MM.1S (cell line): ENCODE measurements at regions not wholly inside any gene's neighbourhood (a gene's known extent, or its start where the extent isn't known, plus 50 kb on each side); places are given as distances from the start of the nearest gene placed in this dataset.

Experiments used
- DNase-seq: peaks from one replicate; pipeline ENCODE4 v3.0.0-alpha.2; 2015
- H2AFZ ChIP-seq: fragments of 300-600 bp; sonication (generic); 2 replicates; pipeline ENCODE4 v1.6.0; 2016; ENCODE audit warnings: antibody characterized with exemption, low read length
- H3F3A ChIP-seq: fragments of 300-600 bp; sonication (generic); 2 replicates; pipeline ENCODE4 v1.6.1; 2016; ENCODE audit warnings: mild to moderate bottlenecking, antibody characterized with exemption, low read length, moderate library complexity, mixed read lengths; ENCODE audit not compliant: insufficient read depth
- H3K27ac ChIP-seq: fragments of 300-600 bp; sonication (generic); 2 replicates; pipeline ENCODE4 v1.5.1; 2016; ENCODE audit warnings: mild to moderate bottlenecking, low read length
- H3K27me3 ChIP-seq: fragments of 300-600 bp; sonication (generic); replicated peaks from 2 replicates; pipeline ENCODE4 v1.6.0; 2016; ENCODE audit warnings: low read length; ENCODE audit not compliant: insufficient read depth
- H3K36me3 ChIP-seq: fragments of 300-600 bp; sonication (generic); replicated peaks from 2 replicates; pipeline ENCODE4 v1.6.1; 2016; ENCODE audit warnings: mild to moderate bottlenecking, low read length, mixed read lengths; ENCODE audit not compliant: insufficient read depth
- H3K4me1 ChIP-seq: fragments of 300-600 bp; sonication (generic); 2 replicates; pipeline ENCODE4 v1.6.1; 2016; ENCODE audit warnings: low read length, mixed read lengths
- H3K4me2 ChIP-seq: fragments of 300-600 bp; sonication (generic); 2 replicates; pipeline ENCODE4 v1.6.0; 2016; ENCODE audit warnings: low read depth, low read length
- H3K4me3 ChIP-seq: fragments of 300-600 bp; sonication (generic); 2 replicates; pipeline ENCODE4 v1.5.1; 2016; ENCODE audit warnings: low read length, mixed read lengths
- H3K79me2 ChIP-seq: fragments of 300-600 bp; sonication (generic); 2 replicates; pipeline ENCODE4 v1.6.1; 2016; ENCODE audit warnings: mixed run types, low read length, mixed read lengths
- H3K9ac ChIP-seq: fragments of 300-600 bp; sonication (generic); 2 replicates; pipeline ENCODE4 v1.6.1; 2016; ENCODE audit warnings: low read length, mixed read lengths
- H3K9me2 ChIP-seq: fragments of 300-600 bp; sonication (generic); replicated peaks from 2 replicates; pipeline ENCODE4 v1.6.1; 2016; ENCODE audit warnings: mild to moderate bottlenecking, low read length, mixed read lengths; ENCODE audit not compliant: insufficient read depth
- H3K9me3 ChIP-seq: fragments of 300-600 bp; sonication (generic); replicated peaks from 2 replicates; pipeline ENCODE4 v1.6.1; 2016; ENCODE audit warnings: mild to moderate bottlenecking, low read length, mixed read lengths; ENCODE audit not compliant: insufficient read depth
- H4K20me1 ChIP-seq: fragments of 300-600 bp; sonication (generic); 2 replicates; pipeline ENCODE4 v1.6.1; 2016; ENCODE audit warnings: mild to moderate bottlenecking, low read length, moderate library complexity, mixed read lengths; ENCODE audit not compliant: insufficient read depth
- EZH2 ChIP-seq: fragments of 300-600 bp; sonication (generic); optimal IDR thresholded peaks from 2 replicates; pipeline ENCODE3; 2017; ENCODE audit warnings: low read depth, mild to moderate bottlenecking, antibody characterized with exemption, low read length, mixed read lengths
- EZH2phosphoT487 ChIP-seq: fragments of 300-600 bp; sonication (generic); IDR thresholded peaks from 2 replicates; pipeline ENCODE4 v1.6.1; 2018; ENCODE audit warnings: antibody characterized with exemption, low read length
- TF ChIP-seq, protein P1 (sequence below): fragments of 300-600 bp; sonication (generic); IDR thresholded peaks from 2 replicates; pipeline ENCODE4 v1.5.1; 2016; ENCODE audit warnings: antibody characterized with exemption, low read length, mixed read lengths

DNA sequence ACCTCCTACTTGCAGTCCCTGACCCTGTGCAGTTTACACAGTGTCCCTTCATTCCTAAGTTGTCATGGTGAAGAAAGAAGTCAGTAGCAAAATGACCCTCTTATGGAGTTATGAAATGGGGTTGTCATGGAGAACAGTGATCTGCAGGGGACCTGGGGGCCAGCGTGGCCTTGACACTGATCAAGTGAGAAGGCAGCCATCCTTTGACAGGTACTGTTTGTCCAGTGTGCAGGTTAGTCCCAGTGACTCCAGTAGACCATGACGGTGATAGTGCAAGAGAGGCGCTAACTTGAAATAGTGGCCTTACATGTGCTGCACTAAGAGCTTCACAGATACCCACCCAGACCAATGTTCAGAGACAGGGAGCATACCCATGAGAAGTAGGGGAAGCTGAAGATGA is 87.9 kb downstream of the IL12A start:
- TF ChIP-seq EZH2 (no peak), EZH2phosphoT487 (no peak)
- TF ChIP-seq, protein P1, sequence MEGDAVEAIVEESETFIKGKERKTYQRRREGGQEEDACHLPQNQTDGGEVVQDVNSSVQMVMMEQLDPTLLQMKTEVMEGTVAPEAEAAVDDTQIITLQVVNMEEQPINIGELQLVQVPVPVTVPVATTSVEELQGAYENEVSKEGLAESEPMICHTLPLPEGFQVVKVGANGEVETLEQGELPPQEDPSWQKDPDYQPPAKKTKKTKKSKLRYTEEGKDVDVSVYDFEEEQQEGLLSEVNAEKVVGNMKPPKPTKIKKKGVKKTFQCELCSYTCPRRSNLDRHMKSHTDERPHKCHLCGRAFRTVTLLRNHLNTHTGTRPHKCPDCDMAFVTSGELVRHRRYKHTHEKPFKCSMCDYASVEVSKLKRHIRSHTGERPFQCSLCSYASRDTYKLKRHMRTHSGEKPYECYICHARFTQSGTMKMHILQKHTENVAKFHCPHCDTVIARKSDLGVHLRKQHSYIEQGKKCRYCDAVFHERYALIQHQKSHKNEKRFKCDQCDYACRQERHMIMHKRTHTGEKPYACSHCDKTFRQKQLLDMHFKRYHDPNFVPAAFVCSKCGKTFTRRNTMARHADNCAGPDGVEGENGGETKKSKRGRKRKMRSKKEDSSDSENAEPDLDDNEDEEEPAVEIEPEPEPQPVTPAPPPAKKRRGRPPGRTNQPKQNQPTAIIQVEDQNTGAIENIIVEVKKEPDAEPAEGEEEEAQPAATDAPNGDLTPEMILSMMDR = no peak
- Histone ChIP-seq H3K4me3 (no peak overlapping the region), H3K36me3 (no peaks in the 10 kb centered on the region), H3K4me2 (no peak overlapping the region), H3K9me2 (no peaks in the 10 kb centered on the region), H3K9me3 (no peaks in the 10 kb centered on the region), H4K20me1 (no peaks in the 10 kb centered on the region), H2AFZ (no peak overlapping the region), H3K79me2 (no peaks in the 10 kb centered on the region), H3K4me1 (no peaks in the 10 kb centered on the region), H3F3A (no peaks in the 10 kb centered on the region), H3K27ac (no peak overlapping the region), H3K27me3 (no peaks in the 10 kb centered on the region), H3K9ac (no peak overlapping the region)
- DNase-seq = no peak

GRCh38 chr3:160078533-160078932 is 89.9 kb downstream of the IL12A start:
- Histone ChIP-seq H3K4me2 (no peak overlapping the region), H3F3A (no peaks in the 10 kb centered on the region), H3K36me3 (no peaks in the 10 kb centered on the region), H3K4me3 (no peak overlapping the region), H3K79me2 (no peaks in the 10 kb centered on the region), H3K4me1 (no peaks in the 10 kb centered on the region), H3K27me3 (no peaks in the 10 kb centered on the region), H3K9me2 (no peaks in the 10 kb centered on the region), H2AFZ (no peak overlapping the region), H4K20me1 (no peaks in the 10 kb centered on the region), H3K27ac (no peak overlapping the region), H3K9me3 (no peaks in the 10 kb centered on the region), H3K9ac (no peak overlapping the region)
- no peak for DNase-seq
- TF ChIP-seq EZH2 (no peak), EZH2phosphoT487 (no peak)
- TF ChIP-seq, protein P1 = no peak

GRCh38 chr3:160081958-160082533 is 93.4 kb downstream of the IL12A start:
- Histone ChIP-seq H3K4me3 (no peak overlapping the region), H3F3A (no peaks in the 10 kb centered on the region), H3K9me3 (no peaks in the 10 kb centered on the region), H3K27me3 (no peaks in the 10 kb centered on the region), H4K20me1 (no peaks in the 10 kb centered on the region), H3K4me1 (no peaks in the 10 kb centered on the region), H3K4me2 (no peak overlapping the region), H2AFZ (no peak overlapping the region), H3K27ac (no peak overlapping the region), H3K9me2 (no peaks in the 10 kb centered on the region), H3K9ac (no peak overlapping the region), H3K79me2 (no peaks in the 10 kb centered on the region), H3K36me3 (no peaks in the 10 kb centered on the region)
- DNase-seq = no peak
- TF ChIP-seq EZH2phosphoT487 = no peak
- TF ChIP-seq, protein P1 = no peak
- TF ChIP-seq EZH2 = no peak
